HUES6 (cell line): ENCODE measurements at regions not wholly inside any gene's neighbourhood (a gene's known extent, or its start where the extent isn't known, plus 50 kb on each side); places are given as distances from the start of the nearest gene placed in this dataset.

Source experiments
- H3K27ac ChIP-seq: 2 replicates; pipeline ENCODE4 v1.7.0; 2013; ENCODE audit warnings: low read depth, mild to moderate bottlenecking, low read length, inconsistent platforms
- H3K27me3 ChIP-seq: 2 replicates; pipeline ENCODE4 v1.6.1; 2013; ENCODE audit warnings: low read length; ENCODE audit not compliant: control insufficient read depth, insufficient read depth
- H3K36me3 ChIP-seq: 2 replicates; pipeline ENCODE4 v1.6.1; 2013; ENCODE audit warnings: low read length; ENCODE audit not compliant: control insufficient read depth, insufficient read depth
- H3K4me1 ChIP-seq: 2 replicates; pipeline ENCODE4 v1.6.1; 2013; ENCODE audit warnings: low read length; ENCODE audit not compliant: control insufficient read depth, insufficient read depth
- H3K4me3 ChIP-seq: 2 replicates; pipeline ENCODE4 v1.5.1; 2013; ENCODE audit warnings: low read depth, low read length
- H3K9ac ChIP-seq: one replicate; pipeline ENCODE4 v1.6.1; 2013; ENCODE audit warnings: mild to moderate bottlenecking, low read length
- H3K9me3 ChIP-seq: 2 replicates; pipeline ENCODE4 v1.6.1; 2013; ENCODE audit warnings: low read depth, low read length; ENCODE audit not compliant: control insufficient read depth, insufficient read depth

DNA sequence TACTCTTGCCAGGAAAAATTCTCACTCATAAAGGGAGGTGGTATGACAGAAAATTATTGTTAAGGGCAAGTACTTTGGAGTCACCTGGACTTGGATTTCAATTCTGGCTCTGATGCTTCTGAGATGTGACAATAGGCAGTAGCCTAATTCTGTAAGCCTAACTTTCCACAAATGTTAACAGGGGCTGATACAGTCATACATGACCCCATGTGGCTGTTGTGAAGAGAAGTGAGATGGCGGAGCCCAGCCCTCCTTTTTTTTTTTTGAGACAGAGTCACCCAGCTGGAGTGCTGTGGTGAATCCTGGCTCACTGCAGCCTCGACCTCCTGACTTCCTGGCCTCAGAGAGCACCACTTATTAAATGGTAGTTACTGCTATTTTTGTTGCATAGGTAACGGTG is 54.4 kb upstream of the IRF2 start:
- Histone ChIP-seq H3K9ac (no peak overlapping the region), H3K9me3 (0 out of 2 replicates have a peak, but pooled peaks cover 2% of the 10 kb centered on the region), H3K4me1 (no peaks in the 10 kb centered on the region), H3K27me3 (no peaks in the 10 kb centered on the region), H3K4me3 (no peak overlapping the region), H3K27ac (no peak overlapping the region), H3K36me3 (no peaks in the 10 kb centered on the region)

DNA sequence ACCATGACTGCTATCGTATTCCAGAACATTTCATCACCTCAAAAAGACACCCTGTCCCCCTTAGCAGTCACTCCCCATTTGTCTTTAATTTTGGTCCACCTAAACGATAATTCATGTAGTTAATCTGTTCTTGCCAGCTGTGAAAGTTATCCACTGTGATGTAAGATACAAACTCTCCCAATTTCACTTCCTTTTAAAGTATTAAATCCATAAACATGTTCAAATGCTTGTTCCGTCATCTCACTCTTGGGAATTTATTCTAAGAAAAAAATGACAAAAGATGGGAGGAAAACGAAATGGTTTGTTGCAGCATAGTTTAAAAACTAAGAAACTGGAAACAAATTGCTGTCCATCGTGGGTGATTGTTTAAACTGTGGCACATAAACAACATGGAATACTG is 53.7 kb upstream of the IRF2 start:
- Histone ChIP-seq H3K27ac (no peak overlapping the region), H3K4me3 (no peak overlapping the region), H3K9ac (no peak overlapping the region)

GRCh38 chr4:184526228-184526627 is 51.9 kb upstream of the IRF2 start:
- Histone ChIP-seq H3K9me3 (0 out of 2 replicates have a peak, but pooled peaks cover 2% of the 10 kb centered on the region), H3K27ac (no peak overlapping the region), H3K36me3 (no peaks in the 10 kb centered on the region), H3K27me3 (no peaks in the 10 kb centered on the region), H3K4me3 (no peak overlapping the region), H3K4me1 (no peaks in the 10 kb centered on the region), H3K9ac (no peak overlapping the region)

More for the DNA sequence above, 53.7 kb upstream of the IRF2 start:
- H3K36me3 ChIP-seq = no peaks in the 10 kb centered on the region
- H3K9me3 ChIP-seq = 0 out of 2 replicates have a peak, but pooled peaks cover 2% of the 10 kb centered on the region
- H3K27me3 ChIP-seq = no peaks in the 10 kb centered on the region
- no peaks in the 10 kb centered on the region for H3K4me1 ChIP-seq
